ENCODE measurements at regions not wholly inside any gene's neighbourhood (a gene's known extent, or its start where the extent isn't known, plus 50 kb on each side); places are given as distances from the start of the nearest gene placed in this dataset.

DNA sequence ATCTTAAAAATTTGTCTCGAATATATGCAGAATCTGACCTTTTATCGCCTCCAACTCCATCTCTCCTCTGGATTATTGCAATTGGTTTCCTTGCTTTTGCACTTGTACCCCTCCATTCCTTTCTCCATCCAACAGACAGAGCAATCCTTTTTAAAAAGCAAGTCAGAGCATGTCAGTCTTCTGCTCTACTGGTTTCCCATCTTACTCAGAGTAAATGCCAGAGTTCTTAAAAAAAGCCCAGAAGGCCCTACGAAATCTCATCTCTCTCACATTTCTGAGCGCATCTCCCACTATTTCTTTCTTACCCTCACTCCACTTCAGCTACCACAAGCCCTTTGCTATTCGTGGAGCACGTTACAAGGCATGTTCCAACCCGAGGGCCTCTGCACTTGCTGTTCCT lies 236.9 kb upstream of the DDHD1 start:
- TF ChIP-seq, protein P1, sequence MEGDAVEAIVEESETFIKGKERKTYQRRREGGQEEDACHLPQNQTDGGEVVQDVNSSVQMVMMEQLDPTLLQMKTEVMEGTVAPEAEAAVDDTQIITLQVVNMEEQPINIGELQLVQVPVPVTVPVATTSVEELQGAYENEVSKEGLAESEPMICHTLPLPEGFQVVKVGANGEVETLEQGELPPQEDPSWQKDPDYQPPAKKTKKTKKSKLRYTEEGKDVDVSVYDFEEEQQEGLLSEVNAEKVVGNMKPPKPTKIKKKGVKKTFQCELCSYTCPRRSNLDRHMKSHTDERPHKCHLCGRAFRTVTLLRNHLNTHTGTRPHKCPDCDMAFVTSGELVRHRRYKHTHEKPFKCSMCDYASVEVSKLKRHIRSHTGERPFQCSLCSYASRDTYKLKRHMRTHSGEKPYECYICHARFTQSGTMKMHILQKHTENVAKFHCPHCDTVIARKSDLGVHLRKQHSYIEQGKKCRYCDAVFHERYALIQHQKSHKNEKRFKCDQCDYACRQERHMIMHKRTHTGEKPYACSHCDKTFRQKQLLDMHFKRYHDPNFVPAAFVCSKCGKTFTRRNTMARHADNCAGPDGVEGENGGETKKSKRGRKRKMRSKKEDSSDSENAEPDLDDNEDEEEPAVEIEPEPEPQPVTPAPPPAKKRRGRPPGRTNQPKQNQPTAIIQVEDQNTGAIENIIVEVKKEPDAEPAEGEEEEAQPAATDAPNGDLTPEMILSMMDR (conservative IDR thresholded peaks at IDR 0.05 in 1 of 2, IDR thresholded peaks at IDR 0.05 in 1 of 2; ENCODE audit: extremely low read depth in 1 of 2, insufficient read depth in 1 of 2, low read depth in 1 of 2, low read length in 2 of 2), result no peak
- no peak for TF ChIP-seq EZH2 (IDR thresholded peaks at IDR 0.05; ENCODE audit: borderline replicate concordance, low read length)
